DND-41 (cell line): ENCODE measurements at regions not wholly inside any gene's neighbourhood (a gene's known extent, or its start where the extent isn't known, plus 50 kb on each side); places are given as distances from the start of the nearest gene placed in this dataset.

Experiments used
- ATAC-seq: fragments of 200-7000 bp; cut with Tn5 transposase; 3 replicates; pipeline ENCODE4 v1.9.1; 2021; ENCODE audit warnings: low read depth; ENCODE audit not compliant: insufficient read depth
- DNase-seq: peaks from one replicate; pipeline ENCODE4 v3.0.0-alpha.2; 2020
- H2AFZ ChIP-seq: 2 replicates; pipeline ENCODE4 v1.6.0; 2012; ENCODE audit warnings: low read depth, low read length
- H3K27ac ChIP-seq: 2 replicates; pipeline ENCODE4 v1.5.1; 2012; ENCODE audit warnings: low read length, inconsistent platforms
- H3K27me3 ChIP-seq: fragments of 200-600 bp; sonication (generic); 2 replicates; pipeline ENCODE4 v1.6.0; 2012; ENCODE audit warnings: low read length, mild to moderate bottlenecking, inconsistent platforms; ENCODE audit not compliant: insufficient read depth, poor library complexity
- H3K36me3 ChIP-seq: 2 replicates; pipeline ENCODE4 v1.5.1; 2012; ENCODE audit warnings: low read length, inconsistent platforms; ENCODE audit not compliant: insufficient read depth
- H3K4me1 ChIP-seq: 2 replicates; pipeline ENCODE4 v1.5.1; 2012; ENCODE audit warnings: mild to moderate bottlenecking, low read length; ENCODE audit not compliant: insufficient read depth
- H3K4me2 ChIP-seq: 2 replicates; pipeline ENCODE4 v1.6.0; 2012; ENCODE audit warnings: mild to moderate bottlenecking, moderate library complexity, low read length, inconsistent platforms; ENCODE audit not compliant: insufficient read depth
- H3K4me3 ChIP-seq, 2 experiments: fragments of 200-600 bp in 1 of 2; shearing (Covaris generic) in 1 of 2; 2 replicates each; pipeline ENCODE4 v1.5.1; 2012 to 2016; ENCODE audit warnings: inconsistent platforms in 2 of 2, low read length in 2 of 2, mild to moderate bottlenecking in 2 of 2, low read depth in 1 of 2, moderate library complexity in 1 of 2
- H3K79me2 ChIP-seq: 2 replicates; pipeline ENCODE4 v1.6.0; 2012; ENCODE audit warnings: low read length, inconsistent platforms; ENCODE audit not compliant: insufficient read depth
- H3K9ac ChIP-seq: 2 replicates; pipeline ENCODE4 v1.6.0; 2012; ENCODE audit warnings: low read depth, mild to moderate bottlenecking, inconsistent platforms, low read length, moderate library complexity
- H3K9me3 ChIP-seq: 2 replicates; pipeline ENCODE4 v1.5.1; 2012; ENCODE audit warnings: low read length, moderate library complexity, mild to moderate bottlenecking, inconsistent platforms; ENCODE audit not compliant: insufficient read depth, severe bottlenecking
- H4K20me1 ChIP-seq: 2 replicates; pipeline ENCODE4 v1.6.0; 2012; ENCODE audit warnings: low read length; ENCODE audit not compliant: insufficient read depth
- CTCF ChIP-seq: IDR thresholded peaks from 2 replicates; pipeline ENCODE4 v1.5.1; 2012; ENCODE audit warnings: borderline replicate concordance, low read length, moderate library complexity, mild to moderate bottlenecking; ENCODE audit not compliant: poor library complexity, severe bottlenecking; ENCODE audit errors: extremely low read depth
- EZH2 ChIP-seq: IDR thresholded peaks from 3 replicates; pipeline ENCODE4 v1.6.1; 2012; ENCODE audit warnings: borderline replicate concordance, low read depth, mild to moderate bottlenecking, moderate library complexity, low read length, inconsistent platforms; ENCODE audit not compliant: severe bottlenecking

- TF ChIP-seq CTCF (no peak), EZH2 (no peak)
- no peaks in the 10 kb centered on the region for H3K36me3 ChIP-seq
- no peak overlapping the region for H3K4me2 ChIP-seq
- H3K27me3 ChIP-seq: no peaks in the 10 kb centered on the region
- DNase-seq: no peak
- no peaks in the 10 kb centered on the region for H4K20me1 ChIP-seq
- ATAC-seq: no peak
- no peaks in the 10 kb centered on the region for H3K4me1 ChIP-seq
- no peak overlapping the region for H3K9ac ChIP-seq
- no peaks in the 10 kb centered on the region for H3K9me3 ChIP-seq
- no peak overlapping the region for H3K4me3 ChIP-seq
- H3K27ac ChIP-seq: no peak overlapping the region
- H3K79me2 ChIP-seq: no peaks in the 10 kb centered on the region
- H2AFZ ChIP-seq: no peak overlapping the region
These were observed 115.5 kb upstream of the HS3ST1 start for GRCh38 chr4:11544211-11544610.

GRCh38 chr4:11543706-11544105, 115.0 kb upstream of the HS3ST1 start:
- no peak for DNase-seq

GRCh38 chr4:11542952-11543351, 114.3 kb upstream of the HS3ST1 start:
- Histone ChIP-seq H3K4me2 (no peak overlapping the region), H3K27ac (no peak overlapping the region)

More at GRCh38 chr4:11543706-11544105, 115.0 kb upstream of the HS3ST1 start:
- TF ChIP-seq EZH2 (no peak), CTCF (no peak)
- no peaks in the 10 kb centered on the region for H3K27me3 ChIP-seq
- no peaks in the 10 kb centered on the region for H3K4me1 ChIP-seq
- H3K79me2 ChIP-seq: no peaks in the 10 kb centered on the region
- H3K9me3 ChIP-seq: no peaks in the 10 kb centered on the region
- no peak overlapping the region for H3K4me2 ChIP-seq
- no peak overlapping the region for H2AFZ ChIP-seq
- no peak overlapping the region for H3K9ac ChIP-seq
- H3K36me3 ChIP-seq: no peaks in the 10 kb centered on the region
- H3K27ac ChIP-seq: no peak overlapping the region
- H4K20me1 ChIP-seq: no peaks in the 10 kb centered on the region
- no peak overlapping the region for H3K4me3 ChIP-seq
- ATAC-seq: no peak

More at GRCh38 chr4:11542952-11543351, 114.3 kb upstream of the HS3ST1 start:
- Histone ChIP-seq H2AFZ (no peak overlapping the region), H4K20me1 (no peaks in the 10 kb centered on the region), H3K36me3 (no peaks in the 10 kb centered on the region), H3K9ac (no peak overlapping the region), H3K9me3 (no peaks in the 10 kb centered on the region), H3K27me3 (no peaks in the 10 kb centered on the region), H3K4me3 (no peak overlapping the region), H3K4me1 (no peaks in the 10 kb centered on the region), H3K79me2 (no peaks in the 10 kb centered on the region)
- DNase-seq (no peak), ATAC-seq (no peak)
- TF ChIP-seq CTCF (no peak), EZH2 (no peak)
